ENCODE measurements at regions not wholly inside any gene's neighbourhood (a gene's known extent, or its start where the extent isn't known, plus 50 kb on each side); places are given as distances from the start of the nearest gene placed in this dataset.

DNA sequence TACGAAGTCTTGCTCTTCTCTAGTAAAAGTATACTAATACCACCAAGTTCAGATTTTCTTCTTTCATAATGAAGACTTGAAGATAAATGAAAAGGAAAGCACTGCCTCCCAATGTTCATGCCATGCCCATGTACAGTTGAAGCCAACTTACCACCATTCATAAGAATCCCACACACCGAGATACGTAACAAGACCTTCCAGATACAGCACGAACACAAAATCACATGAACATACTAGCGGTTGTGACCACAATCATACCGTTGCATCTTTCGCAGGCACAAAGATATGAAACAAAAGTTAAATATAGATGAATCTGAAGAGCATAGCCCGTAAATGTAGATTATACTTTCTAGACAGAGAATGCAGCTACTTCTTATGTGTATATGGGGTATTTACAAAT is 412.5 kb downstream of the CBLN4 start:
- no peak for DNase-seq (ENCODE audit: extremely low spot score)
- H3K4me3 ChIP-seq, result no peak overlapping the region
- H3K4me1 ChIP-seq, result no peaks in the 10 kb centered on the region
- H3K9me3 ChIP-seq, result no peaks in the 10 kb centered on the region
- no peak overlapping the region for H3K27ac ChIP-seq (replicated peaks in 1 of 4)
- H3K27me3 ChIP-seq, result no peaks in the 10 kb centered on the region
- no peaks in the 10 kb centered on the region for H3K36me3 ChIP-seq
- TF ChIP-seq POLR2AphosphoS5 (IDR thresholded peaks at IDR 0.05), result no peak
- TF ChIP-seq, protein P1, sequence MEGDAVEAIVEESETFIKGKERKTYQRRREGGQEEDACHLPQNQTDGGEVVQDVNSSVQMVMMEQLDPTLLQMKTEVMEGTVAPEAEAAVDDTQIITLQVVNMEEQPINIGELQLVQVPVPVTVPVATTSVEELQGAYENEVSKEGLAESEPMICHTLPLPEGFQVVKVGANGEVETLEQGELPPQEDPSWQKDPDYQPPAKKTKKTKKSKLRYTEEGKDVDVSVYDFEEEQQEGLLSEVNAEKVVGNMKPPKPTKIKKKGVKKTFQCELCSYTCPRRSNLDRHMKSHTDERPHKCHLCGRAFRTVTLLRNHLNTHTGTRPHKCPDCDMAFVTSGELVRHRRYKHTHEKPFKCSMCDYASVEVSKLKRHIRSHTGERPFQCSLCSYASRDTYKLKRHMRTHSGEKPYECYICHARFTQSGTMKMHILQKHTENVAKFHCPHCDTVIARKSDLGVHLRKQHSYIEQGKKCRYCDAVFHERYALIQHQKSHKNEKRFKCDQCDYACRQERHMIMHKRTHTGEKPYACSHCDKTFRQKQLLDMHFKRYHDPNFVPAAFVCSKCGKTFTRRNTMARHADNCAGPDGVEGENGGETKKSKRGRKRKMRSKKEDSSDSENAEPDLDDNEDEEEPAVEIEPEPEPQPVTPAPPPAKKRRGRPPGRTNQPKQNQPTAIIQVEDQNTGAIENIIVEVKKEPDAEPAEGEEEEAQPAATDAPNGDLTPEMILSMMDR (IDR thresholded peaks at IDR 0.05), result no peak
- TF ChIP-seq POLR2A (IDR thresholded peaks at IDR 0.05; ENCODE audit: low read depth), result no peak
- no peak for TF ChIP-seq EP300 (IDR thresholded peaks at IDR 0.05)
- 89% methylated on average over 8 of the region's 8 CpGs for WGBS
- intact Hi-C loops (cut with DNase I), result no loop called here

DNA sequence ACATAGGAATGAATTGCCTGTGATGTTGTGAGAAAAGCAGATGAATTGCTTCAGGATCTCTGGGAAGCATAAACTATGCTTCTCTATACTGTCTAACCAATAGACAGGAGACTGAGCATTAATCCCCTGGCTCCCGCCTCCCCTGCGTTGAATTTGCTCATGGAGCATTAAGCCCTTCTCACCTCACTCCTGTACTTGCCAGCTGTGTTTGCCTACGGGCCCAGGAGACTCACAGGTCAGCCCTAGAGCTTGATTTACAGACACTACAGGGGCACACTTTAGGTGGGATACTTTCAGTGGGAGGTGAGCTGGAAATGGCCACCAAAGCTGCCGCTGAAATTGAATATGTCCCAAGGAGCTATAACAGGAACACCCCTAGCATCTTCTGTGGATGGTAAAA is 418.7 kb downstream of the CBLN4 start:
- H3K4me3 ChIP-seq, result no peak overlapping the region
- WGBS, result 69% methylated on average over 4 of the region's 4 CpGs

GRCh38 chr20:55584964-55585363 is 420.4 kb downstream of the CBLN4 start:
- WGBS, result 86% methylated on average over 1 of the region's 1 CpG
- Histone ChIP-seq H3K27me3 (no peaks in the 10 kb centered on the region), H3K36me3 (no peaks in the 10 kb centered on the region), H3K9me3 (no peaks in the 10 kb centered on the region), H3K4me3 (no peak overlapping the region), H3K27ac (replicated peaks in 1 of 4) (no peak overlapping the region), H3K4me1 (no peaks in the 10 kb centered on the region)
- DNase-seq (ENCODE audit: extremely low spot score), result no peak
- intact Hi-C loops (cut with DNase I), result no loop called here
- no peak for TF ChIP-seq EP300 (IDR thresholded peaks at IDR 0.05)
- TF ChIP-seq, protein P1 (IDR thresholded peaks at IDR 0.05), result no peak
- no peak for TF ChIP-seq POLR2AphosphoS5 (IDR thresholded peaks at IDR 0.05)
- no peak for TF ChIP-seq POLR2A (IDR thresholded peaks at IDR 0.05; ENCODE audit: low read depth)

More for the DNA sequence above, 418.7 kb downstream of the CBLN4 start:
- TF ChIP-seq POLR2A (IDR thresholded peaks at IDR 0.05; ENCODE audit: low read depth) (no peak), EP300 (IDR thresholded peaks at IDR 0.05) (no peak), POLR2AphosphoS5 (IDR thresholded peaks at IDR 0.05) (no peak)
- TF ChIP-seq, protein P1 (IDR thresholded peaks at IDR 0.05), result no peak
- H3K4me1 ChIP-seq, result no peaks in the 10 kb centered on the region
- intact Hi-C loops (cut with DNase I), result no loop called here
- no peaks in the 10 kb centered on the region for H3K9me3 ChIP-seq
- H3K27ac ChIP-seq (replicated peaks in 1 of 4), result no peak overlapping the region
- no peak for DNase-seq (ENCODE audit: extremely low spot score)
- H3K36me3 ChIP-seq, result no peaks in the 10 kb centered on the region
- H3K27me3 ChIP-seq, result no peaks in the 10 kb centered on the region

GRCh38 chr20:55584307-55584706 is 421.0 kb downstream of the CBLN4 start:
- H3K27ac ChIP-seq (replicated peaks in 1 of 4), result no peak overlapping the region
- no peaks in the 10 kb centered on the region for H3K9me3 ChIP-seq
- 90% methylated on average over 2 of the region's 2 CpGs for WGBS
- DNase-seq (ENCODE audit: extremely low spot score), result no peak
- H3K36me3 ChIP-seq, result no peaks in the 10 kb centered on the region
- no peak overlapping the region for H3K4me3 ChIP-seq
- H3K4me1 ChIP-seq, result no peaks in the 10 kb centered on the region
- intact Hi-C loops (cut with DNase I), result no loop called here
- H3K27me3 ChIP-seq, result no peaks in the 10 kb centered on the region
- TF ChIP-seq, protein P1 (IDR thresholded peaks at IDR 0.05), result no peak

- no peak for DNase-seq (ENCODE audit: extremely low spot score)
- no peaks in the 10 kb centered on the region for H3K27me3 ChIP-seq
- no peak overlapping the region for H3K4me3 ChIP-seq
- WGBS, result 86% methylated on average over 1 of the region's 1 CpG
- H3K4me1 ChIP-seq, result no peaks in the 10 kb centered on the region
- TF ChIP-seq POLR2AphosphoS5 (IDR thresholded peaks at IDR 0.05) (no peak), POLR2A (IDR thresholded peaks at IDR 0.05; ENCODE audit: low read depth) (no peak)
- no peaks in the 10 kb centered on the region for H3K36me3 ChIP-seq
- intact Hi-C loops (cut with DNase I), result no loop called here
- H3K27ac ChIP-seq (replicated peaks in 1 of 4), result no peak overlapping the region
- H3K9me3 ChIP-seq, result no peaks in the 10 kb centered on the region
Measured at GRCh38 chr20:55583036-55583435, 422.3 kb downstream of the CBLN4 start.

Data from esophagus muscularis mucosa (tissue), 4 donors.